ENCODE measurements at regions not wholly inside any gene's neighbourhood (a gene's known extent, or its start where the extent isn't known, plus 50 kb on each side); places are given as distances from the start of the nearest gene placed in this dataset.

- no peak for DNase-seq (ENCODE audit: low read depth, low spot score)
Measured at GRCh38 chr15:69735121-69735520, 282.5 kb downstream of the RPLP1 start.

- no peak for DNase-seq (ENCODE audit: low read depth, low spot score)
Measured at GRCh38 chr15:69736161-69736560, 283.5 kb downstream of the RPLP1 start.

GRCh38 chr15:69737916-69738315 lies 285.3 kb downstream of the RPLP1 start:
- no peak for DNase-seq (ENCODE audit: low read depth, low spot score)

DNA sequence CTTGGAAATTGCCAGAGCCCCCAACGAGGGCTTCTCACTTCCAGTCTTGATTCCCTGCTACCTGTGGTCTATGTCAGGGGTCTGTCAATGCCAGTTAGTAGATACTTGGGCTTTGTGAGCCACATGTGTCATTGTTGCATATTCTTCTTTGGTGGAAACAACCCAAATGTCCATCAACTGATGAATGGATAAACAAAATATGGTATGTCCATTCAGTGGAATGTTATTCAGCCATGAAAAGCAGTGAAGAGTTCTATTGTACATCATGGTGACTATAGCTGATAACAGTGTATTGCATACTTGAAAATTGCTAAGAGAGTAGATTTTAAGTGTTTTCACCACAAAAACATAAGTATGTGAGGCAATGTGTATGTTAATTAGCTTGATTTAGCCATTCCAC lies 288.1 kb downstream of the RPLP1 start:
- DNase-seq (ENCODE audit: low read depth, low spot score) = no peak

DNA sequence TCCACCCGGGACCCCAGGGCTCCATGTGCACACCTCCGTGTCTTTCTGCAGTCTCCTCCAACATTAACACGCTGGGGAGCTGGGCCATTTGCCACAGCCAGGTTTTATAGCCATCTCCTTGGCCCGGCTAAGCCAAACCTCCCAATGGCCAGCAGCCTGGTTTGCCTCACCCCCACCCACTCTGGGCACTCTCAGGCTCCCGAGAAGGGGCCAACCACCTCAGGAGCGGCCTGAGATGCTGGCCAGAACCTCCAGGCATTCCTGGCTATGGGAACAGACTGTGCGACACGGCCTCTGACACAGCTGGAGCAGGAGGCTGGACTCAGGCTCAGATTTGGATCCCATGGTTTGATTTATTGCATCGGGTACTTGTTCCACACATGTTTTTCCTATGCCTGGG lies 289.7 kb downstream of the RPLP1 start:
- DNase-seq (ENCODE audit: low read depth, low spot score) = no peak

- DNase-seq (ENCODE audit: low read depth, low spot score) = no peak
Measured at GRCh38 chr15:69743091-69743490, 290.5 kb downstream of the RPLP1 start.

GRCh38 chr15:69744391-69745162 lies 292.0 kb downstream of the RPLP1 start:
- DNase-seq (ENCODE audit: low read depth, low spot score) = no peak

DNA sequence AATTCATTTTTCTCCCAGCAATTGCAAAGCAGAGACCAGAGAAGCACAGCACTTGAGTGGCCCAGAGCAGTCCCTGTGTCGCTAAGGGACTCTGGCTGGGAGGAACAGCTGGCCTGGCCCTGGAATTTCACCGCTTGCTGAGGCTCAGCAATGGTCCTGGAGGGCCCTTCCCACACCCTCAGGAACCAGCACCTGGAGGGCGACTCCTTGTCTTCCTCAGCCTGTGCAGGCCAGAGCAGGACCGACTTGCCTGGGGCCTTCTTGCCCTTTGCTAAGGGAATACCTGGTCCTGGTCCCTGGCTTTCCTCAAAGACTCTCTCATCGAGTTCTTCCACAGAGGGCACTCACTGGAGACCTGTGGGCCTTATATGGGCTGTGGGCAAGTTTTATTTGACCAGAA lies 294.6 kb downstream of the RPLP1 start:
- no peak for DNase-seq (ENCODE audit: low read depth, low spot score)

- DNase-seq (ENCODE audit: low read depth, low spot score) = no peak
Measured at GRCh38 chr15:69748131-69748530, 295.5 kb downstream of the RPLP1 start.

DNA sequence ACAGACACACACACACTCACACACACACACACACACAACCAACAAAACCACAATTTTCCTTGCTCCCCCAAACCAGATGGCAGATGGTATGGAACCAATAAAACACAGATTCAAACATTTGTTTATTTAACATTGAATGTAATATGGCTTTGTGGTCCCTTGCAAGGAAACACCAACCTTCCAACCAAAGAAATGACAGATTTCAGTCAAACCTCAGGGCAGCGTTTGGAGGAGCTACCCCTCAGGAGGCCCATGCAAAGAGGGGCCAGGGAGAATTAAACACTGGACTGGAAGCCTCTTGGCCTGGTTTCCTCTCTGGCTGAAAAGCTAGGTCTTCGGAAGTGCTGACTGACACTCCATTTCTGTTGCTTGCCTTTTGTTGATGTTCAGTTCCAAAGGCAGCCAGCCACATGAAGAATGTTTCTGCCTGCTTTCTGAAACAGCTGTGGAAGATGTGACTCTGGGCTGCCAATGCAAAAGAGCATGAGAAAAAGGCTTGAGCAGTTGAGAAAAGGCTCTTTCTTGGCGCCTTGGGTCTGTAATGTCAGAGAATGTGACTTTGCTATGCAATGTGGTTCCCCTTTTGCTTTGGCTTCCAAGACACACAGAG lies 296.1 kb downstream of the RPLP1 start:
- no peak for DNase-seq (ENCODE audit: low read depth, low spot score)

- no peak for DNase-seq (ENCODE audit: low read depth, low spot score)
Measured at GRCh38 chr15:69749274-69749673, 296.7 kb downstream of the RPLP1 start.

GRCh38 chr15:69749797-69750196 lies 297.2 kb downstream of the RPLP1 start:
- no peak for DNase-seq (ENCODE audit: low read depth, low spot score)

DNA sequence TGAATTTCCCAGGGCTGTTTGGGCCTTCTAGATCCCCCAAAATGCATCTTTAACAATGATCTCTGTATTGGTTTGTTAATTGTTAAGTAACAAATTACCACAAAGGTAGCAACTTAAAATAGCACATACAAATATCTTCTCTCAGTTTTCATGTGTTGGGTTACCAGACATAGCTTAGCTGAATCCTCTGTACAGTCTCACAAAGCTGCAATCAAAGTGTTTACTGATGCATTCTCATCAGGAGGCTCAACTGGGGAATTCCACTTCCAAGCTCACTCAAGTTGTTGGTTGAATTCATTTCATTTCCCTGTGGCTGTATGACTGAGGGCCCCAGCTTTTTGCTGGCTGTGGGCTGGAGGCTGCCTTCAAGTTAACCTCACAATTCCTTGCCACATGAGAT lies 297.6 kb downstream of the RPLP1 start:
- no peak for DNase-seq (ENCODE audit: low read depth, low spot score)

DNA sequence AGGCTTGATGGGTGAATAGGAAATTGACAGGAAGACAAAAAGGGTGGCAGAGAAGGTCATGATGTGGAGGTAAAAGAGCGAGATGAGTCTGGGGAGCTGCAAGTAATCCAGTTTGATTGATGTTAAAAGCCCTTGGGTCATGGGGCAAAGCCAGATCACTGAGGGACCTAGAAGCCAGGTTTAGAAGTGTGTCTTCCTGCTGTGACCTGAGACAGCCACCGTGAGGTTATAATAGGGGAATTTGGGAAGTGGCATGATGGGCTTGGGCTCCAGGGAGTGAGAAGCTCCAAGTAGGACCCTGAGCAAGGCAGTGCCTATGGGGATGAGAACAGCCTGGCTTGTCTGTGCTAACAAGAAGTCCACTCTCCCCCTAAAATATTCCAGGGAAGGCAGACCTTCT lies 298.5 kb downstream of the RPLP1 start:
- DNase-seq (ENCODE audit: low read depth, low spot score) = no peak

DNA sequence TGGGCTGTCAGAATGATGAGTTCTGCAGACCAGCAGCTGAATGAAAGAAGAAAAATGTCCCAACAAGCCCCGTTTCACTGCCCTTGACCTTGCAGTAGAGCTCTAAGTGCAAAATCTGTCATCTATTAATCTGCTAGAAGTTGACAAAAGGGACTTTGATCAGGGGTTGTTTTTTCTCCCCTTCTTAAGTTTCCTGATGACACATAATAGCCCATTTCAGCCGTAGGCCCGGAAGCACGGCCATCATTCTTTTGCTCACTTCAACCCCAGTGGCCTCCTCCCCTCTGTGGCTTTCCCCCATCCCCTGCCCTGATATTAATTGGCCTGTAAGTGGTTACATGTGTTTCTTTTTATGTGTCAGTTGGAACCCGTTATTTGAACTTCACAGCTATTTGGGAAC lies 298.9 kb downstream of the RPLP1 start:
- no peak for DNase-seq (ENCODE audit: low read depth, low spot score)

GRCh38 chr15:69753867-69754266 lies 301.2 kb downstream of the RPLP1 start:
- no peak for DNase-seq (ENCODE audit: low read depth, low spot score)

- no peak for DNase-seq (ENCODE audit: low read depth, low spot score)
Measured at GRCh38 chr15:69754313-69754712, 301.7 kb downstream of the RPLP1 start.

- peak; percentile 69 for DNase-seq (ENCODE audit: low read depth, low spot score)
Measured at GRCh38 chr15:69755551-69756310, 303.1 kb downstream of the RPLP1 start.

DNA sequence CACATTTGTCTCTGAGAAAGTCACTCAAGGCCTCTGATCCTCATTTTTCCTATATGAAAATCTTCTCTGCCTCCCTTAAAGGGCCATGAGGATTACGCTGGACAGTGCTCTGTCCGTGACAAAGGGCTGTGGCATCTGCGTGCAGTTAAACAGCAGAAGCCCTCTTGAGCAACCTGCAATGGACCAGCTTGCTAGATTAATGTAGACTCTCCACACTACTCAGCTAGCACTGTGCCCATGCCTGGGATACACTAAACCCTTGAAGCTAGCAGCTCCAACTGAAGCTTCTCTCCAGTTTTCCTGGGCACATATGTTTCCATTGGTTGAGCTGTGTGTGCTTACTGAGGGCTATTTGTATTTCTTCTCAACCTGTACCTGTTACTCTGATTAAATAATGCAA lies 303.8 kb downstream of the RPLP1 start:
- DNase-seq (ENCODE audit: low read depth, low spot score) = no peak

GRCh38 chr15:69757186-69757585 lies 304.6 kb downstream of the RPLP1 start:
- DNase-seq (ENCODE audit: low read depth, low spot score) = peak; percentile 41

DNA sequence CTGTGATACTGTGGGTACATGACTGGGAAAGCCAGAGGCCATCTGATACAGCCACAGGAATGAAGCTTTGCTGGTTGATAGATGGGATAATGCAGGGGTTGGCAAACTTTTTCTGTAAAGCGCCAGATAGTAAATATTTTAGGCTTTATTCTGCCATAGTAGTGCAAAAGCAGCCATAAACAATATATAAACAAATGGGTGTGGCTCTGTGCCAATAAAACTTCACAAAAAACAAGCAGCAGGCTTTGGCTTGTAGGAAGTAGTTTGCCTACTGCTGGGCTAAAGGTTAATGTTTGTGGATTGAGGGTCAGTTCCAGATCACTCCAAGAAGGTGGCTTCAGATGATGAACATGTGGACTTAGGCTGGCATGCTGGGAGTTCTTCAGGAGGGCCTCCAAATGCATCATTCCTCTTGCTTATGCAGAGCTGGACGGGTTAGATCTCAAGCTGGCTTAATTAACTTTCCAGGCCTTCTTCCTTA lies 305.7 kb downstream of the RPLP1 start:
- no peak for DNase-seq (ENCODE audit: low read depth, low spot score)

All from activated naive CD8-positive, alpha-beta T cell treated with anti-CD3 and anti-CD28 coated beads, Interleukin-2, amount 50 U/mL, for 16 hours (primary cell).